GM19452 (cell line): ENCODE measurements at regions not wholly inside any gene's neighbourhood (a gene's known extent, or its start where the extent isn't known, plus 50 kb on each side); places are given as distances from the start of the nearest gene placed in this dataset.
A peak's percentile ranks its signal among the peaks of the same experiment; 100 is the strongest.
"Not testable (repeated sequence)": the region's sequence is repeated elsewhere in the genome, so short reads cannot be mapped to it uniquely, and the experiment has no call there.

Experiments used
- ATAC-seq: cut with Tn5 transposase; IDR thresholded peaks from one replicate; pipeline ENCODE4 v1.9.1; 2021; ENCODE audit not compliant: unreplicated experiment

DNA sequence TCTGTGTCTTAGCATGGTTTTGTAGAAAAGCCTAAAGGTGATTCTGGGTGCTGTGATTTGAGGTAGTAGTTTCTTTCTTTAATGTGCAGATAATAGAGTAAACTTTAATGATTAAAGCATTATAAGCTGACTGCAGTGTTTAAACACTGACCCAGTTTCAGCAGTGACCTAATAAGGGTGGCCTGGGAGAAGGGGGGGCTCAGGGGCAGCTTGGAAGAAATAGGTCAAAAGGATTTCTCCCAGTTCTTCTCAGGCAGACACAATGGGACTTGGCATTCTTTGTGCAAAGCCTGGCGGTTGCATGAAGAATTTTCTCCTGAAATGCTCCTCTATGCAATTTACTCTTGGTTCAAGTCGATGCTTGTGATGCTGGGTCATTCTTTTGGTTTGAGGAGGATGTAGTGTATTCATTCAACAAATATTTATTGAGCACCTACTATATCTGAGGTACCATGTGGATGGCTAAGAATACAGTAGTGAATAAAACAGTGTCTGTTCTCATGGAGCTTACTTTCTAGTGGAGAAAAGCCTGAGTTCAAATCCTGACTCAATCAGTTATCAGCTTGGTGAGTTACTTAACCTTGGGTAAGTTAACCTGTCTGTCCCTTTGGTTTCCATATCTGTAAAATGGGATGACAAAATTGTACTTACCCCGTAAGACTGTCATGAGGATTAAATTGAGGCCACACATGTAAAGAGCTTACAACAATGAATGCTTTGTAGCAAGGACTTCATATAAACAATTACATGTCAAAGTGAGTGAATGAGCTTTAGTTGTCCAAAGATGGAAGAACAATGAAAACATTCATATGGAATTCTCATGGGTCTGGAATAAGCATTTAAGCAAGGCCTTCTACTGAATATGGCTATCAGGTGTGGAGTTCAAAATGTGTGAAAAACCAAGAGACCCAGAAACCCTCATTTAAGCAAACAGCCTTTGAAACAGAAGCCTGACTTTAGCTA, 210.2 kb downstream of the KCNRG start:
- ATAC-seq = no peak

DNA sequence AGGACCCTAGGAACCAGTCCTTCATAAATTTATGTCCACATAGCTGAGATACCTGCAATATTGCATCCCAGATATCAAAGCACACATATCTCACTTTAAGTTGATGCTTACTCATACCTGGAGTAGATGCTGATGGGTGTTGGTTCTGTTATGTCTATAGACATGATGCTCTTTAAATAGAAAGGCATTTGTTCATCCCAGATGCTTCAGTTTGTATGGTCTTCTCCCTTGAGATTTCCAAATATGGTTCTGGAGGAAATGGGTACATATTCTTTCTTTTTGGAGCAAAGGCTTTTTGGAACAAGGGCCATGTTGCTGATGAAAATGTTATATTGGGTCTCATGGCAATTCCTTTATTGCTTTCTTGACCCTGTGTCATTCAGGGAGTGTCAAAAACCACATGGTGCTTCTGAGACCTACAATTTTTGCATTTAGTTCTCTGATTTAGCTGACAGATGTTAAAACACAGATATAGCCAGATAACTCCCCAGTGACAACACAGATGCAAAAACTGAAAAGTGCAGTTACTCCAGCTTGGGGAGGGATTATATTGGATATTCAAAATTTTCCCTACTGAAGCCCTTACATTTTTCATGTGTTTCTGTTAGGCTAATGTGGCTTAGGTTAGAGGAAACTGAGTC, 211.4 kb downstream of the KCNRG start:
- ATAC-seq = peak; percentile 50

GRCh38 chr13:50227361-50227760, 212.1 kb downstream of the KCNRG start:
- no peak for ATAC-seq

GRCh38 chr13:50228527-50228926, 213.3 kb downstream of the KCNRG start:
- ATAC-seq = no peak

DNA sequence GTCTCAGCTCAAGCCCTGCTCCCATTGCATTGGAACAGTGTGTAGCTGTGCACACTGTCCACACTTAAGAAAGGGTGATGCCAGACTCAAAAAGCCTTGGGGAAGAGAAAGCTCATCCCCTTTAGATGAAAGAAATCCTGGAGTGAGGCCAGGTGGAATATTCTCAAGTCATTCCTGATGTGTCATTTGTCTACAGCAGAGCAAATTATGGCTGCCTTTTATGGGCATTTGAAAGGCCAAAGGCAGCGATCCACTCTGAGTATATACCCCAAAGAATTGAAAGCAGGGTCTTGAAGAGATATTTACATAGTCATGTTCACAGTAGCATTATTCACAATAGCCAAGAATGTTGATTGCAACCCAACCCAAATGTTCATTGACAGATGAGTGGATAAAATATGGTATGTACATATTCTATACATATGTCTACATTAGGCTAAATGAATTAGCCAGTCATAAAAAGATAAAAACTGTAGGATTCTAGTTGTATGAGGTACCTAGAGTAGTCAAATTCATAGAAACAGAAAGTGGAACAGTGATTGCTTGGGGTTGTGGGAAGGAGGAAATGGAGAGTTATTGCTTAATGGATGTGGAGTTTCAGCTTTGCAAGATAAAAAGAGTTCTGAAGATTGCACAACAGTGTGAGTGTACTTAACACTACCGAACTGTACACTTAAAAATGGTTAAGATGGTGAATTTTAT, 214.9 kb downstream of the KCNRG start:
- no peak for ATAC-seq

DNA sequence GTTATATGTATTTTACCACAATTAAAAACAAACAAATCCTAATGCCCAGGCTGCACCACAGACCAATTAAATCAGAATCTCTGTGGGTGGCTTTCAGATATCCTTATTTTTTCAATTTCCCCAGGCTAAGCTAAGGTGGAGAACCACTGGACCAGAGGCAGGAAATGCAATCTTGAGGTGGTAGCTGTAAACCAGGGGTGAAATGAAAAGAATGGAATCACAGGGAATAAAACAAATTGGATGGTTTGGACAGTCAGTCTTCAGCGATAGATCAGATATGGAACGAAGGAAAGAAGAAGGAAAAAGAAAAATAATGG, 215.4 kb downstream of the KCNRG start:
- ATAC-seq = no peak

GRCh38 chr13:50233574-50233973, 218.3 kb downstream of the KCNRG start:
- not testable (repeated sequence) for ATAC-seq

DNA sequence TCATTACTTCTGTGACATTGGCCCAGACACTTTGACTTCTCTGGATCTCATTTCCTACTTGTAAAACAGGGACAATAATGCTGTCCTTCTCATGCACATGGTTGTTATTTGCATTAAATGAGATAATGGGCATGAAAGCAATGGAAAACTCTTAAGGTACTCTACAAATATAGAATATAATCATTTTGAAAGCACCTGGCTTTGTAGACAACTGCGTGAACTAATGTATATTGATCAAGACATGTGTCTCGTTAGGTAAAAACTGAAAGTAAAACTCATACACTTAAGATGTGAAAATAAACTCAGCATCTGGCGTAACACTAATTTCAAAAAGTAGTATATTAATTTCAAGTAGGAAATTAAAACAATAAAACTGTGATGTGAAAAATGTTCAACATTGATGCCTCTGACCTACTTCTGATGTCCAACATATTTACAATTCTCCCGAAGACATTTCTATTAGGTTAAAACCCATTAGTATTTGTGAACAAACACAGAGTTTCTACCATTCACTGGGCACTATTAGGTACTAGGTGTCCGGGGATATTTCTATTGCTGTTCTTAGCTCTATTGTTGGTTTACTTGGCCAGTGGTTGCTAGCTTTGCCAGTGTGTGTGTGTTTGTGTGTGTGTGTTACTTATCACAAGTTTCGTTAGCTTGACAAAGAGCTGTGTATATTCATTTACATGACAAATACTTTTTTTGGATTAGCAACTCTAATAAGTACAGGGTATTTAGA, 220.5 kb downstream of the KCNRG start:
- ATAC-seq = no peak

GRCh38 chr13:50236898-50237318, 221.7 kb downstream of the KCNRG start:
- ATAC-seq = peak; percentile 96

- ATAC-seq = no peak
Measured at GRCh38 chr13:50238922-50239321, 223.7 kb downstream of the KCNRG start.

DNA sequence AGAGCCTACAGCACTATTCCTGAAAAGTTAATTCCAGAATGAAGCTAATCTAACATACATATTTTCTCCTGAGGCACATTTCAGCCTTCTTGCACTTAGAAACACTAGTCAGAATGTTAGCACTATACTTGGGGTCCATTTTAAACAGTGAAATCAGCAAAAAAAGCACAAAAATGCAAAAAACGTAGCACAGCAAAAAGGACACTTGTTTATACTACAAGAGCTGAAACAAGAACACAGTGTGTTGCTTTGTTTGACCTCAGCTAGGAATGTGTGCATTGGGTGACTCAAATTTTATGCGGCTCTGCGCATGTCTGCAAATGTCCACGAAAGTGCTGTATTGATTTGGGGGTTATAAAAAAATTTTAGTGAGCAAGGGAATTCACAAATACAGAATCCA, 226.2 kb downstream of the KCNRG start:
- no peak for ATAC-seq

DNA sequence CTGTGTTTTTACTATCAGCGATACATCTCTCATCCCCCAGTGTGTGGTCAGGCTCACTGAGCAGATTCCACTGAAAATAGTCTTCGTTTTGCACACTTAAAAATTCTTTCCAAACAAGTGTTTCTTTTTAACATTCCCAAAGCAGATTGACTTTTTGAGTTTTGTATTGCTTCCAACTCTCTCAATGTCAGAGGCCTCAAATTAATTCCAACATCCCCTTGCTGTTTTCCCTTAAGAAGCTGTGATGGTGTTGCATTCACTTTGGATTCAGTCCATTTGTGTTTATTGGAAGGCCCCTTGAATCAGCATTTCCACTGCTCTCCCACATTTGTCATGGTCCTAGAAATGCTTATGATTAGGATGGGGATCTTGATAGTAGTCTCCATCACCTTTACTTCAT, 228.7 kb downstream of the KCNRG start:
- no peak for ATAC-seq

DNA sequence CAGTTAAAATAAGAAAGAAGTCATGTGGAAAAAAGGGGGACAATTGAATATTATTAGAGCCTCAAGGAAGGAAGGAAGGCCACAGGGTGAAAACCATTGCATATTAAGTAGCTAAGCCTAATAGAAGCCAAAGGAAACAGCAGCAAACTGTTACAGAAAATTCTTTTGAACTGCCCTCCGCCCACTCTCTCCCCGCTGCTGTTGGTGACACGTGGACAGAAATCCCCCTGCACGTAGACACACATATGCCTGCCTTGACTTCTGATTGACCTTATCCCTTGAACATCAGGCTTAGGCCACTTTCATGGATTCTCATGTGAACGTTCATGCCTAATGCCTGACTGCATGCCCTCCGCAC, 229.1 kb downstream of the KCNRG start:
- no peak for ATAC-seq

DNA sequence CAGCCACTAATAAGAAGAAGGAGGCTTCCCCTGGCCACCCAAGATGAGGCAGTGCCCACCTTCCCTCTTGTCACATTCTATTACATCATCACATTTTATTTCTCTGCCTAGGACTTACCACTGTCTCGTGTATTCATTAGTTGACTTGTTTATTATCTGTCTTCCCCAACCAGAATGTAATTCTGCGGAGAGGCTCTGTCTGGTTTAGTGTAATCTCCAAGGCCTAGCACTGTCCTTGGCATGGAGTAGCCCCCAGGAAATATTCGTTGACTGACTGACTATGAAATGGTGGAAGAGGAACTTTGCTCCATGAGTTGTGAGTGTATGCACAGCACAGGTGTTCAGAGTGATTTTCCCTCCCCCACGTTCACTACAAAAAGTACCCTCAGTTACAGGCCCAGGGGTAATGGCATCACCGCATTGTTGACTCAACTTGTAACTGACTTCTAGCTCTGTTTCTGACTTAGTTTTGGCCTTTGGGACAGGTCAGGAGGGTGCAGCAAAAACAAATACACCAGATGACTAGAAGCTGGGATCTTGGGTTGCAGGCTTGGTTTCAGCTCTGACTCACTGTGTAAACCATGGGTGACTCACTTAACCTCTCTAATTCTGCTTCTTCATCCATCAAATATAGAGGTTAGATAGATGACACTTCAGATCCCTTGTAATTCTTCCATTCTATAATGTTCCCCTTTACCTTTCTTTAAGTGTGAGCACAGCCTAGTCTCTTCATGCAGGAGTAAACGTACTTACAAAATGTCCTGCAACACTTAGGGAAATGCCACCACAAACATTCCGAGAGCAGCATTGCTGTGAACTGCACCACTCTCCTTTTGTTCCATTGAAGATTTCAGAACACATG, 229.7 kb downstream of the KCNRG start:
- peak; percentile 86 for ATAC-seq

DNA sequence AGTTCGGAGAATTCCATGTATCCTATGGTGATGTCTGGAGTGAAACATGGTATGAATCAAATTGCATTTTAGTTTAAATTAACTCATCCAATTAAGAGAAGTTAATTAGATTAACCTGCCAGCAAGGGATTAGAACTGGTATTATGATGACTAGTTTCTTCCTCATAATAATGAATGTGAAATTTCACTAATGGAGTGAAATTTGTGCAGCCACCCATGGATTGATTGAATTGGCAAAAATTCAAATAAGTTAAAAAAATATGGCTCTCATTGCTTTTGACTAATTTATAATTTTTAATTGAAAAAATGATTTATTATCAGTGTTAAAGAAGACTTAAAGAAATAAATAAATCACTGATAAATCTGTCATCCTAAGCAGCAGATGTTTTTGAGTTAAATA, 232.0 kb downstream of the KCNRG start:
- ATAC-seq = no peak

GRCh38 chr13:50248516-50249143, 233.4 kb downstream of the KCNRG start:
- ATAC-seq = no peak

DNA sequence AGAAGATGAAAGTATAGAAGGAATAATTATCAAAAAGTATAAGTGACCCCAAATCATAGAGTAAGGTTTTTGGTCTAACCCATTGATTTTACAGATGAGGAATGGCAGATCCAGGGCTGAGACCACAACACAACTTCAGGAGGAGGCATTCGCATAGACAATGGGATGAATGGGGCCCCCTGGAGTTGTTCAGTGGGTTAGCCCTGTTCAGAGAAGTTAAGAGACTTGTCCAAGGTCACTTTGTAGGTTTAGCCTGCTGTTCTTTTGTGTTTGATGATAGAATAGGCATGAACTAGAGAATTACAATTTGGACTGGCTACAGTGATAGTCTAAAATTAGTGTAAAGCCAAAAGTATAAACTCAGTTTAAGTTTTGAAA, 233.9 kb downstream of the KCNRG start:
- ATAC-seq = no peak

GRCh38 chr13:50250401-50250800, 235.2 kb downstream of the KCNRG start:
- ATAC-seq = no peak

DNA sequence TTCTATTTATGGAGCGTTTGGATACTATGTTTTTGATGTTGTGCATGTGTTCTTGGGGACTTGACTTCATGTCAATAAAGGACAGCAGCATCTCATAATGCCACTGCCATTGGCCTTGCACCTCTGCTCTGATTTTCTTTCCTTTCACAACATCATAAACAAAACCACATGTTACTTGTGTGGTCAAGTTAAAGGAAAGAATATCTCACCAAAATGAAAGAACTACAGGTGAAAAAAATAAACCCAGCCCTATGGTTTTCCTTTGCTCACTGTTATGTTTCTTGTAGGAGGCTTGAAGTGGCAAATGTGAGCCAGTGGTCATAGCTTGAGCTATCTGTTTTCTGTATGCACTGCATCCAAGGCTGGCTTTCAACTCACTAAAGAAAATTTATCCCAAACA, 240.4 kb downstream of the KCNRG start:
- ATAC-seq = peak; percentile 69
